ENCODE measurements at regions not wholly inside any gene's neighbourhood (a gene's known extent, or its start where the extent isn't known, plus 50 kb on each side); places are given as distances from the start of the nearest gene placed in this dataset.

GRCh38 chr3:127373441-127374085 is 85.7 kb upstream of the PRR20G start:
- no peak for DNase-seq

- DNase-seq, result no peak
Observed at GRCh38 chr3:127371846-127372245, 84.0 kb upstream of the PRR20G start.

GRCh38 chr3:127371334-127371733 is 83.5 kb upstream of the PRR20G start:
- no peak for DNase-seq

DNA sequence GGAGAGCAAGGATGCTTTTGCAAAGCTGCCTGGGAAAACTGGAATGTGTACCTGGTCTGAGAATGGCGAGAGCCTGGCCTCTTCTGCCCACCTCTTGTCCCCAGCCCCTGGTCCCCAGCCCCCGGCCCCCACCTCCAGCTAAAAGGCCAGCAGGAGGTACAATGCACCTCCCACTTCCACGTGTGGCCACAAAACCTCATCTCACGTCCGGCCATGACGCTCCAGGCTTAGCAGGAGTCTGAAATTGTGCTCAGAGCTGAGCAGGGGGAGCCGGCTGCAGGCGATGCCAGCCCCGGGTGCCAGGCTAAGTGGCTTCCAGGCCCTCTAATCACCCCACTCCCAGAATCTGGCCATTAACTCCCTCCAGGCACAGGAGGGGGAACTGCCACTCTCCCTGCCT is 83.1 kb upstream of the PRR20G start:
- no peak for DNase-seq

DNA sequence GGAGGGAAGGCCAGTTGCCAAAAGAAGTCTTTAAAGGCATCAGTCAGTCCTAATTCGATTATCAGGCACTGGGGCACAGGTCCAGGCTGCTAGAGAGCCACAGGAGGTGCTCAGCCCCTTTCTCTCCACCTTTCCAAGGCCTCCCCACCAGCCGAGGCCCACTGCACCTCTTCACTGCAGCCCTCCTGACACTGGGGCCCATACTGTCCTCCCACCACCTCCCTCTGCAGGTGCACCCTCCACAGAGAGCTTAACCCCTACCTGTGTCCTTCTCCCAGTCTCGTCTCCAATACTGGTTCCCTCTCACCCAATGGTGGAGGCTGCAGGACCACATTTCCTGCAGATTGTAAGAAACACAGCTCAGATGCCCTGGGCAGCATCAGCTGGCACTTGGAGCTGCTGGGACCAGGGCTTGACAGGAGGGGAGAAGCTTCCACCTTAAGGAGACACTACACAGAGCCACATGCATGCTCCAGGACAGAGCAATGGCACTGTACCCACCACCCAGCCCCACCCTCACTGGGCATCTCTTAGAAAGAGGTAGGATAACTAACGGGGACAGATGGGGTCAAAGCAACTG is 81.6 kb upstream of the PRR20G start:
- DNase-seq, result no peak

DNA sequence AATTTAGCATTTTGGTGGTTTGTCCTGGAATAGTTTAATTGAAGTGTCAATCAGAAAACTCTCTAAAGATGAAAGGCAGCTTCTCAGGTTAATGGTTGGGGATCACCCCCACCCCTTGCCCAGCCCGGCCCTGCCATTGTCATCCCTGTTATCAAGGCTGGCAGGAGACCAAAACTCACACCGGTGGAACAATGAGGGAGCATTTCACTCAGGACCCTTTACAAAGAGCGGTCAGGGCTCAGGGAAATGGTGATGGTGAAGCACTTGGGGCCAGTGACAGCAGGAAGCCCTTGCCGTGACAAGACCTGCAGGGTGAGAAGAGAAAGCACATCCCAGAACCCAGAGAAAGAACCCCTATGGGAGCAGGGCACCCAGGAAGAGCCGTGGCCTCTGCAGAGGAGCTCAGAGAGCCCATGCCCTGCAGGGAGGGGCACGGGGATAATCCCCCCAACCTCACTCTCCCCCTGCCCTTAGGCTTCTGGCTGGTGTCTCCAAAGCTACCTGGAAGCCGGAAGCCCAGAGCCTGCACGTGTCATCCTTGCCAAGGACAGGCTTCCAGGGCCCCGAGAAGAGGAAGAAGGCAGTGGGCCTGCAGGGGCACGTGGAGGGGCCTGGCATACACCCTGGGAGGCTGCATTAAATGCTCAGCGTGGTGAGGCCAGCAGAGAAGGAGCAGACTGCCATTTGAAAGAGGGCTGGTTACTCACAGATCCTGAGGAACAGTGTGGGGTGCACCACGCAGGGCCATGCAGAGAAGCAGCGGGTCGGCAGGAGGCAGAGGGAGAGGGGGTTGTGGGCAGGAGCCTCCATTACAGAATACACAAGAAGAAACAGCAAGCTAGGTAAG is 80.6 kb upstream of the PRR20G start:
- no peak for DNase-seq

DNA sequence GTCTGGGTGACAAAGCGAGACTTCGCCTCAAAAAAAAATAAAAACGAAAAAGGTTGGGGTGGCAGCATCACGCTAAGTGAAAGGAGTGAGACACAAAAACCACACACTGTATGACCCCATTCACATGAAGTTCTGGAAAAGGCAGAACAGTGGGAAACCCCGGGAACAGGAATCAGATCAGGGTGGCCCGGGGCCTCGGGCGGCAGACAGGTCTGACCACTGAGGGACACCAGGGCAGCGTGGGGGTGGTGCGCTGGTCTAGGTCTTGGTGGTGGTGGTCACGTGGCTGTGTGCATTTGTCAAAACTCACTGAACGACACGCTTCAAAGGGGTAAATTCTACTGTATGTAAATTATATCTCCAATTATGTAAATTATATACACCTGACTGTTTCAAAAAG is 79.7 kb upstream of the PRR20G start:
- no peak for DNase-seq

GRCh38 chr3:127366383-127366782 is 78.5 kb upstream of the PRR20G start:
- no peak for DNase-seq

DNA sequence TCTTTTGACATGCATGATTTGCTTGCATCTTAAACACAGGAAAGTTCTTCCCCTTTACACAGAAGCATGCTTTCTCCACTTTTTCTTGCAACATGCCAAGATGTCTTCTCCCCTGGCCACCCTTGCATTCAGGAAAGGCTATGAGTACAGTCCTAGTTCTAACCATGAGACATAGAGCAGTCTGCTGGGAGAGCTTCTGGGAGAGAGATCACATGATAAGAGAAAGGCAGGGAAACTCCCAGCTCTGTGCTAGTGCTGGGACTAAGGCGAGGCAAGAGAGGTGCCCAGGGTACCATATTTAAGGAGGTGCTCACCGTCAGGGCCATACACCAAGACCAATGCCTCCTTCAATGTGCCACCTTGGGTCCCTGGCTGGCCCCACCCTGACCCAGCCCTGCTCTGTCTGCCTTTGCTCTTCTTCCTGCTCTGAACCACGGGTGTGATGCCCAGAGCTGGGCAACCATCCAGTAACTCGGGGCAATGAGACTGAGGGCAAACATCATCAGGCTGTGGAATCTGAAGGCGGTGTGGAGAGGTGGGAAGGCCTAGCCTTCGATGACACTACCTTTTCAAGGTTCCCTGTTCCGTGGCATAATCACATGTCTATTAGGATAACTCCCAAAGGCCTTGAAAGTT is 77.4 kb upstream of the PRR20G start:
- no peak for DNase-seq

DNA sequence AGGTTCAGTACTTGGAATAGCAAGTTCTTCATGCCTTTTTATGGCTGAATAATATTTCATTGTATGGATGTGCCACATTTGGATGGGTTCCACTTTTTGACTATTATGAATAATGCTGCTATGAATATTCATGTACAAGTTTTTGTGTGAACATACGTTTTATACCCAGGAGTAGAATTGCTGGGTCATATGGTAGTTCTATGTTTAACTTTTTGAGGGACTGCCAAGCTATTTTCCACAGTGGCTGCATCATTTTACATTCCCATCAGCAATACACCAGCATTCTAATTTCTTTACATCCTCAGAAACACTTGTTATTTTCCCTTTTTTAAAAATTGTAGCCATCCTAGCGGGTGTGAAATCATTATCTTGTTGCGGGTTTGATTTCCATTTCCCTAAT is 76.0 kb upstream of the PRR20G start:
- DNase-seq, result no peak

- DNase-seq, result no peak
Observed at GRCh38 chr3:127363171-127363570, 75.3 kb upstream of the PRR20G start.

GRCh38 chr3:127360647-127361046 is 72.8 kb upstream of the PRR20G start:
- DNase-seq, result no peak

- no peak for DNase-seq
Observed at GRCh38 chr3:127358641-127359040, 70.8 kb upstream of the PRR20G start.

- DNase-seq, result no peak
Observed at GRCh38 chr3:127356381-127356780, 68.5 kb upstream of the PRR20G start.

GRCh38 chr3:127354761-127355160 is 66.9 kb upstream of the PRR20G start:
- DNase-seq, result no peak

DNA sequence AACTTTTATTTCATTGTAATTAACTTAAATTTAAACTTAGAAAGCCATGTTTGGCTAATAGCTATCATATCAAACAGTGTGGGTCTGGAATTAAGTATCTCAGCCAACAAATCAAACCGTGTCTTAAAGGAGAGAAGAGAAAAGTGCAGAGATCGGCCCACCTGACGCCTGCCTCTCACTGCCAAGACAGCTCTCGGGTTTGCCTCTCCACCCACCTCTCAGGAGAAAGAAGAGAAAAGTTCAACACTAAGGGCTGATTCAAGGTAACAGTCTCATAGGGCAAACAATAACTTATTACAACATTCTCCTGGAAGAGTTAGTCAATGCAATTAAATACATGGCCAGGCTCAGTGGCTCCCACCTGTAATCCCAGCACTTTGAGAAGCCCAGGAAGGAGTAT is 64.8 kb upstream of the PRR20G start:
- DNase-seq, result no peak

GRCh38 chr3:127351775-127352350 is 64.0 kb upstream of the PRR20G start:
- no peak for DNase-seq

GRCh38 chr3:127351321-127351720 is 63.5 kb upstream of the PRR20G start:
- no peak for DNase-seq

DNA sequence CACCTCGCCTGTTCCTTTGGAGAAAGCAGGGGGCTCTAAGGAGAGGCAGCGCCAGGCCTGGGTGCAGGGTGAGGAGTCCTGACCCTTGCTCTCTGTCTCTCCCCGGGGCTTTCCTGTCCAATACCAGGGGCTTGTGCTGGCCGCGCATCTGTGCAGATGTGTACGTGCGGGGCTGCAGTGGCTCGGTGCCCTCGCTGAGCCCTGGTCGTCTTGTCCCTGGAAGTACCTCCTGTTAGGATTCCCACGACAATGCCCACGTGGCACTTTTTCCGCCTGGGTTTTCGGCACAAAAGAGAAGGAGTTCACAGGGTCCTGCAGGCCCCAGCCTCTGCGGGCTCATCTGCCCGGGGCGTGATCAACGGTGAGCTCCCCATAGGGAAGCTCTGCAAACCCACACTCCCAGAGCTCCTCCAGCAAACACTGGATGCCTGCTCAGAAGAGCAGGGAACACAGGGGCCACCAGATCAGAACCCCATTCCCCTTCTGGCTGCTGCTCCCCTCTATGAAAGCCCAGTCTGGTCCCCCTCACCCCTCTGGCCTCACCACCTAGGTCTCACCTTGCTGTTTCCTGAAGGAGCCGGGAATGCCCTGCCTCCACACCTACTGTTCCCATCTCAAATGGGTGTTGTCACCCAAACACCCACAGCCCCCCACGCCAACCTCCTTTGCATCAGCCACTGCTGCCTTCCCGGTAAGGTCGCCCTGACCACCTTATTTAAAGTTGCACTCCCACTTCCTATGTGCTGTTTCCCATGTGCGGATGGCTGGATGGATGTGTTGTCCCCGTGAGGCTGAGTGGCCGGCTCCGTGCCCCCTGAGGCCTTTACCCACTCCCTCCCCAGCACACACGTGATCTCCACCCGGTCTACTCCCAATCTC is 62.6 kb upstream of the PRR20G start:
- no peak for DNase-seq

- no peak for DNase-seq
Observed at GRCh38 chr3:127349501-127350171, 61.8 kb upstream of the PRR20G start.

DNA sequence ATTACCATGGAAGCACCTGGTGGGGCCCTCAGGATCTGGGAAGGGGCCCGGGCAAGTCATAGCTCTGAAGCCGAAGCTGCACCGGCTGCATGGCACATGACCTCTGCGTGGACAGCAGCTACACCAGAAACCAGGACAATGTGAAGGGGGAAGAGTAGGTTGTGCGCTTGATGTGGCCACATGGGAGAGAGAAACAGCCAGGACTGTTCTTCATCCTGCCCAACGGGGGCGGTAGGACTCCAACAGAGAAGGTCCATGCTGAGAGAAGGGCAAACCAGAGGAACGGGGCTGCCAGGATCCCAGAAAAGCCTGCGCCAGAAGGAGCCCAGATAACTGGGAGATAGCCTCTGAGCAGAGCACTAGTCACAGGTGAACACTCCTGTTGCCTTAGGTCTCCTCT is 54.9 kb upstream of the PRR20G start:
- DNase-seq, result no peak
